ENCODE measurements at regions not wholly inside any gene's neighbourhood (a gene's known extent, or its start where the extent isn't known, plus 50 kb on each side); places are given as distances from the start of the nearest gene placed in this dataset.

GRCh38 chrX:55336176-55336575 lies 71.5 kb upstream of the PAGE3 start:
- TF ChIP-seq YY1 (IDR thresholded peaks at IDR 0.05; ENCODE audit: insufficient read depth, insufficient read length) (no peak), ZNF274 (IDR thresholded peaks at IDR 0.05; ENCODE audit: low read depth, low read length) (no peak)
